GM23338 (cell line): ENCODE measurements at regions not wholly inside any gene's neighbourhood (a gene's known extent, or its start where the extent isn't known, plus 50 kb on each side); places are given as distances from the start of the nearest gene placed in this dataset.

Experiments used
- ATAC-seq: fragments of 200-7000 bp; cut with Tn5 transposase; 3 replicates; pipeline ENCODE4 v1.9.1; 2020
- DNase-seq: peaks from one replicate; pipeline ENCODE4 v3.0.0-alpha.2; 2015; ENCODE audit warnings: low spot score
- H2AFZ ChIP-seq: fragments of 200-600 bp; sonication (generic); 2 replicates; pipeline ENCODE4 v1.8.0; 2016; ENCODE audit warnings: antibody characterized with exemption, mild to moderate bottlenecking, moderate library complexity
- H3F3A ChIP-seq: fragments of 200-600 bp; sonication (generic); replicated peaks from 2 replicates; pipeline ENCODE4 v1.8.0; 2017; ENCODE audit warnings: antibody characterized with exemption, mixed run types, low read depth
- H3K27ac ChIP-seq: fragments of 200-600 bp; sonication (generic); 2 replicates; pipeline ENCODE4 v1.6.1; 2016; ENCODE audit warnings: low read depth
- H3K27me3 ChIP-seq: fragments of 200-600 bp; sonication (generic); 2 replicates; pipeline ENCODE4 v1.8.0; 2016; ENCODE audit warnings: mild to moderate bottlenecking, mixed run types, moderate library complexity; ENCODE audit not compliant: insufficient read depth
- H3K36me3 ChIP-seq: fragments of 200-600 bp; sonication (generic); 2 replicates; pipeline ENCODE4 v1.8.0; 2016; ENCODE audit warnings: mild to moderate bottlenecking; ENCODE audit not compliant: insufficient read depth
- H3K4me1 ChIP-seq: fragments of 200-600 bp; sonication (generic); 2 replicates; pipeline ENCODE4 v1.8.0; 2016; ENCODE audit warnings: mild to moderate bottlenecking, moderate library complexity; ENCODE audit not compliant: insufficient read depth
- H3K4me2 ChIP-seq: fragments of 200-600 bp; sonication (generic); 2 replicates; pipeline ENCODE4 v1.7.1; 2017; ENCODE audit warnings: mixed run types
- H3K4me3 ChIP-seq: fragments of 200-600 bp; sonication (generic); 2 replicates; pipeline ENCODE4 v1.6.1; 2016; ENCODE audit warnings: mixed run types
- H3K79me2 ChIP-seq: fragments of 200-600 bp; sonication (generic); replicated peaks from 2 replicates; pipeline ENCODE4 v1.8.0; 2017; ENCODE audit warnings: mild to moderate bottlenecking; ENCODE audit not compliant: insufficient read depth
- H3K9me2 ChIP-seq: fragments of 200-600 bp; sonication (generic); 2 replicates; pipeline ENCODE4 v1.8.0; 2017; ENCODE audit not compliant: insufficient read depth
- H4K20me1 ChIP-seq: fragments of 200-600 bp; sonication (generic); replicated peaks from 2 replicates; pipeline ENCODE4 v1.8.0; 2017; ENCODE audit warnings: mild to moderate bottlenecking; ENCODE audit not compliant: insufficient read depth
- H3K27ac Mint-ChIP-seq: 2 replicates; pipeline ENCODE4 v1.8.0; 2020; ENCODE audit warnings: inconsistent platforms, mild to moderate bottlenecking, moderate library complexity, mixed read lengths
- H3K27me3 Mint-ChIP-seq: 3 replicates; pipeline ENCODE4 v1.8.0; 2022; ENCODE audit warnings: low read depth, mild to moderate bottlenecking, moderate library complexity, mixed read lengths, inconsistent platforms; ENCODE audit not compliant: insufficient read depth, poor library complexity
- H3K36me3 Mint-ChIP-seq: 3 replicates; pipeline ENCODE4 v1.8.0; 2021; ENCODE audit warnings: low read depth, mild to moderate bottlenecking, inconsistent platforms, moderate library complexity, mixed read lengths
- H3K4me1 Mint-ChIP-seq: 3 replicates; pipeline ENCODE4 v1.8.0; 2020; ENCODE audit warnings: mild to moderate bottlenecking, inconsistent platforms, mixed read lengths
- H3K4me3 Mint-ChIP-seq: 3 replicates; pipeline ENCODE4 v1.8.0; 2021; ENCODE audit warnings: moderate library complexity, mild to moderate bottlenecking, inconsistent platforms, mixed read lengths
- H3K9me3 Mint-ChIP-seq: 3 replicates; pipeline ENCODE4 v1.8.0; 2020; ENCODE audit warnings: moderate library complexity, mild to moderate bottlenecking, inconsistent platforms, mixed read lengths
- CREB1 ChIP-seq: fragments of 250-450 bp; sonication (Bioruptor Pico); IDR thresholded peaks from 2 replicates; pipeline ENCODE4 v1.5.0; 2020; ENCODE audit warnings: low read depth, mild to moderate bottlenecking, moderate library complexity
- EZH2phosphoT487 ChIP-seq: fragments of 200-600 bp; sonication (generic); IDR thresholded peaks from one replicate; pipeline ENCODE4 v1.8.1; 2018; ENCODE audit warnings: antibody characterized with exemption; ENCODE audit not compliant: unreplicated experiment
- JUNB ChIP-seq: IDR thresholded peaks from one replicate; pipeline ENCODE4 v1.6.1; 2016; ENCODE audit warnings: antibody characterized with exemption; ENCODE audit not compliant: unreplicated experiment
- NANOG ChIP-seq: IDR thresholded peaks from 2 replicates; pipeline ENCODE4 v1.6.1; 2016; ENCODE audit warnings: antibody characterized with exemption, borderline replicate concordance
- POLR2AphosphoS5 ChIP-seq: IDR thresholded peaks from 2 replicates; pipeline ENCODE4 v1.6.1; 2016; ENCODE audit warnings: antibody characterized with exemption, low read depth
- STAT1 ChIP-seq: IDR thresholded peaks from one replicate; pipeline ENCODE4 v1.6.1; 2016; ENCODE audit warnings: antibody characterized with exemption; ENCODE audit not compliant: unreplicated experiment
- ZNF114 ChIP-seq: fragments of 250-450 bp; sonication (Bioruptor Pico); IDR thresholded peaks from 2 replicates; pipeline ENCODE4 v1.5.0; 2020; ENCODE audit warnings: mild to moderate bottlenecking, moderate library complexity
- ZNF331 ChIP-seq: fragments of 250-450 bp; sonication (Bioruptor Pico); IDR thresholded peaks from 2 replicates; pipeline ENCODE4 v1.5.0; 2020; ENCODE audit warnings: low read depth, mild to moderate bottlenecking, moderate library complexity
- TF ChIP-seq, protein P1 (sequence below): fragments of 250-450 bp; sonication (Bioruptor Pico); IDR thresholded peaks from 2 replicates; pipeline ENCODE4 v1.5.0; 2020; ENCODE audit warnings: mild to moderate bottlenecking, moderate library complexity
- TF ChIP-seq, protein P2 (sequence below), 2 experiments: fragments of 200-600 bp in 1 of 2; sonication (generic) in 1 of 2; conservative IDR thresholded peaks; 2 replicates each; pipeline versions ENCODE4 v1.5.1 to v1.6.1; 2016 to 2017; ENCODE audit warnings: antibody characterized with exemption in 2 of 2, low read depth in 2 of 2, mild to moderate bottlenecking in 2 of 2, moderate library complexity in 1 of 2
- TF ChIP-seq, protein P3 (sequence below): IDR thresholded peaks from 2 replicates; pipeline ENCODE4 v1.6.1; 2016; ENCODE audit warnings: antibody characterized with exemption

DNA sequence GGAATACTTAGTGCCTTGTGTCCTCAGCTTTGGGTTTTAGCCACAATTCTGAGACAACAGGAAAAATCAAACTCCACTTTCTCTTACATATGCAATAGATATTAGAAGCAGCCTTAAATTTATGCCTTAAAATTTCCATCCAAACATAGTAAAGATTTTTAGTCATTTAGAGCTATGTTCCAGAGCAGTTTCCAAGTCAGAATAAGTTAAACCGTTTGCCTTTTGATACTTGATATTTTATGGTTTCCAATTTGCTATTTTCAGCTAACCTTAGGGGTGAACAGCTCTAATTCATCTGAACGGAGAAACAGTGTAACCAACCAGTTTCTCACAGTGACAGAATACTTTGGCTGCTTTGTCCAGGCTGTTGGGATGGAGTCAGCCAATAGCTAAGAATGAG is 125.8 kb upstream of the RXFP1 start (continued):
- TF ChIP-seq, protein P1, sequence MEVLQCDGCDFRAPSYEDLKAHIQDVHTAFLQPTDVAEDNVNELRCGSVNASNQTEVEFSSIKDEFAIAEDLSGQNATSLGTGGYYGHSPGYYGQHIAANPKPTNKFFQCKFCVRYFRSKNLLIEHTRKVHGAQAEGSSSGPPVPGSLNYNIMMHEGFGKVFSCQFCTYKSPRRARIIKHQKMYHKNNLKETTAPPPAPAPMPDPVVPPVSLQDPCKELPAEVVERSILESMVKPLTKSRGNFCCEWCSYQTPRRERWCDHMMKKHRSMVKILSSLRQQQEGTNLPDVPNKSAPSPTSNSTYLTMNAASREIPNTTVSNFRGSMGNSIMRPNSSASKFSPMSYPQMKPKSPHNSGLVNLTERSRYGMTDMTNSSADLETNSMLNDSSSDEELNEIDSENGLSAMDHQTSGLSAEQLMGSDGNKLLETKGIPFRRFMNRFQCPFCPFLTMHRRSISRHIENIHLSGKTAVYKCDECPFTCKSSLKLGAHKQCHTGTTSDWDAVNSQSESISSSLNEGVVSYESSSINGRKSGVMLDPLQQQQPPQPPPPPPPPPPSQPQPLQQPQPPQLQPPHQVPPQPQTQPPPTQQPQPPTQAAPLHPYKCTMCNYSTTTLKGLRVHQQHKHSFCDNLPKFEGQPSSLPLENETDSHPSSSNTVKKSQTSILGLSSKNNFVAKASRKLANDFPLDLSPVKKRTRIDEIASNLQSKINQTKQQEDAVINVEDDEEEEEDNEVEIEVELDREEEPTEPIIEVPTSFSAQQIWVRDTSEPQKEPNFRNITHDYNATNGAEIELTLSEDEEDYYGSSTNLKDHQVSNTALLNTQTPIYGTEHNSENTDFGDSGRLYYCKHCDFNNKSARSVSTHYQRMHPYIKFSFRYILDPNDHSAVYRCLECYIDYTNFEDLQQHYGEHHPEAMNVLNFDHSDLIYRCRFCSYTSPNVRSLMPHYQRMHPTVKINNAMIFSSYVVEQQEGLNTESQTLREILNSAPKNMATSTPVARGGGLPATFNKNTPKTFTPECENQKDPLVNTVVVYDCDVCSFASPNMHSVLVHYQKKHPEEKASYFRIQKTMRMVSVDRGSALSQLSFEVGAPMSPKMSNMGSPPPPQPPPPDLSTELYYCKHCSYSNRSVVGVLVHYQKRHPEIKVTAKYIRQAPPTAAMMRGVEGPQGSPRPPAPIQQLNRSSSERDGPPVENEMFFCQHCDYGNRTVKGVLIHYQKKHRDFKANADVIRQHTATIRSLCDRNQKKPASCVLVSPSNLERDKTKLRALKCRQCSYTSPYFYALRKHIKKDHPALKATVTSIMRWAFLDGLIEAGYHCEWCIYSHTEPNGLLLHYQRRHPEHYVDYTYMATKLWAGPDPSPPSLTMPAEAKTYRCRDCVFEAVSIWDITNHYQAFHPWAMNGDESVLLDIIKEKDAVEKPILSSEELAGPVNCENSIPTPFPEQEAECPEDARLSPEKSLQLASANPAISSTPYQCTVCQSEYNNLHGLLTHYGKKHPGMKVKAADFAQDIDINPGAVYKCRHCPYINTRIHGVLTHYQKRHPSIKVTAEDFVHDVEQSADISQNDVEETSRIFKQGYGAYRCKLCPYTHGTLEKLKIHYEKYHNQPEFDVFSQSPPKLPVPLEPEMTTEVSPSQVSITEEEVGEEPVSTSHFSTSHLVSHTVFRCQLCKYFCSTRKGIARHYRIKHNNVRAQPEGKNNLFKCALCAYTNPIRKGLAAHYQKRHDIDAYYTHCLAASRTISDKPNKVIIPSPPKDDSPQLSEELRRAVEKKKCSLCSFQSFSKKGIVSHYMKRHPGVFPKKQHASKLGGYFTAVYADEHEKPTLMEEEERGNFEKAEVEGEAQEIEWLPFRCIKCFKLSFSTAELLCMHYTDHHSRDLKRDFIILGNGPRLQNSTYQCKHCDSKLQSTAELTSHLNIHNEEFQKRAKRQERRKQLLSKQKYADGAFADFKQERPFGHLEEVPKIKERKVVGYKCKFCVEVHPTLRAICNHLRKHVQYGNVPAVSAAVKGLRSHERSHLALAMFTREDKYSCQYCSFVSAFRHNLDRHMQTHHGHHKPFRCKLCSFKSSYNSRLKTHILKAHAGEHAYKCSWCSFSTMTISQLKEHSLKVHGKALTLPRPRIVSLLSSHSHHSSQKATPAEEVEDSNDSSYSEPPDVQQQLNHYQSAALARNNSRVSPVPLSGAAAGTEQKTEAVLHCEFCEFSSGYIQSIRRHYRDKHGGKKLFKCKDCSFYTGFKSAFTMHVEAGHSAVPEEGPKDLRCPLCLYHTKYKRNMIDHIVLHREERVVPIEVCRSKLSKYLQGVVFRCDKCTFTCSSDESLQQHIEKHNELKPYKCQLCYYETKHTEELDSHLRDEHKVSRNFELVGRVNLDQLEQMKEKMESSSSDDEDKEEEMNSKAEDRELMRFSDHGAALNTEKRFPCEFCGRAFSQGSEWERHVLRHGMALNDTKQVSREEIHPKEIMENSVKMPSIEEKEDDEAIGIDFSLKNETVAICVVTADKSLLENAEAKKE (CRISPR knock-in tag), result no peak
- no peak for TF ChIP-seq JUNB
- no peak for TF ChIP-seq ZNF331 (CRISPR knock-in tag)
- no peak for TF ChIP-seq STAT1
- no peak for TF ChIP-seq NANOG
- no peak for TF ChIP-seq POLR2AphosphoS5
- TF ChIP-seq, protein P2, sequence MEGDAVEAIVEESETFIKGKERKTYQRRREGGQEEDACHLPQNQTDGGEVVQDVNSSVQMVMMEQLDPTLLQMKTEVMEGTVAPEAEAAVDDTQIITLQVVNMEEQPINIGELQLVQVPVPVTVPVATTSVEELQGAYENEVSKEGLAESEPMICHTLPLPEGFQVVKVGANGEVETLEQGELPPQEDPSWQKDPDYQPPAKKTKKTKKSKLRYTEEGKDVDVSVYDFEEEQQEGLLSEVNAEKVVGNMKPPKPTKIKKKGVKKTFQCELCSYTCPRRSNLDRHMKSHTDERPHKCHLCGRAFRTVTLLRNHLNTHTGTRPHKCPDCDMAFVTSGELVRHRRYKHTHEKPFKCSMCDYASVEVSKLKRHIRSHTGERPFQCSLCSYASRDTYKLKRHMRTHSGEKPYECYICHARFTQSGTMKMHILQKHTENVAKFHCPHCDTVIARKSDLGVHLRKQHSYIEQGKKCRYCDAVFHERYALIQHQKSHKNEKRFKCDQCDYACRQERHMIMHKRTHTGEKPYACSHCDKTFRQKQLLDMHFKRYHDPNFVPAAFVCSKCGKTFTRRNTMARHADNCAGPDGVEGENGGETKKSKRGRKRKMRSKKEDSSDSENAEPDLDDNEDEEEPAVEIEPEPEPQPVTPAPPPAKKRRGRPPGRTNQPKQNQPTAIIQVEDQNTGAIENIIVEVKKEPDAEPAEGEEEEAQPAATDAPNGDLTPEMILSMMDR (conservative IDR thresholded peaks at IDR 0.05; ENCODE audit: low read depth in 2 of 2), result no peak
- TF ChIP-seq CREB1 (CRISPR knock-in tag), result no peak
- no peak for TF ChIP-seq ZNF114 (CRISPR knock-in tag)

DNA sequence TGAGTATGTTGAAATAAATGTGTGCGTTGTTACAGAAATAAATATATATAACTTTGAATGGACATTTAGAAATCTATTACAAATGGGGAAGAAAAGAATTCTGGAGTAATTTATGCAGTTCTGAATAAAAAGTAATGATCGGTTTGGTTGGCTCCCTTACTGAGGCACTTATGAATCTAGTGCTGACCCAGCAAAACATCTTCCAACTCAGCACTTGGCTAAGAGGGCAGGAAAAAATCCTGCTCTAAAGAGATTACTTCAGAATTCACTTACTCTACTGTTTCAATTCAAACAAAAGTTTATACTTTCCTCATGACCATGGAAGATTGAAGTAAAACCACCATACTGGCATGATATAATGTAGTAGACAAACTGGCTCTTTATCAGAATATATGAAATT is 123.9 kb upstream of the RXFP1 start:
- Mint-ChIP-seq H3K4me3 (no peak overlapping the region), H3K4me1 (no peaks in the 10 kb centered on the region), H3K27me3 (no peaks in the 10 kb centered on the region), H3K36me3 (no peaks in the 10 kb centered on the region; the same call in 2 of the 3 replicates), H3K27ac (no peak overlapping the region), H3K9me3 (no peaks in the 10 kb centered on the region)
- peaks cover 4% of the 10 kb centered on the region; the same call in 1 of the 2 replicates for H3K9me2 ChIP-seq
- H3K79me2 ChIP-seq, result no peaks in the 10 kb centered on the region
- H3F3A ChIP-seq, result no peaks in the 10 kb centered on the region
- H2AFZ ChIP-seq, result no peak overlapping the region
- no peaks in the 10 kb centered on the region for H3K27me3 ChIP-seq
- no peak overlapping the region for H3K27ac ChIP-seq
- no peaks in the 10 kb centered on the region for H4K20me1 ChIP-seq
- H3K4me3 ChIP-seq, result no peak overlapping the region
- H3K4me1 ChIP-seq, result no peaks in the 10 kb centered on the region
- no peak for ATAC-seq
- H3K4me2 ChIP-seq, result no peak overlapping the region
- no peaks in the 10 kb centered on the region for H3K36me3 ChIP-seq
- DNase-seq, result no peak
- no peak for TF ChIP-seq EZH2phosphoT487
- TF ChIP-seq, protein P2 (conservative IDR thresholded peaks at IDR 0.05; ENCODE audit: low read depth in 2 of 2), result no peak
- TF ChIP-seq, protein P3, sequence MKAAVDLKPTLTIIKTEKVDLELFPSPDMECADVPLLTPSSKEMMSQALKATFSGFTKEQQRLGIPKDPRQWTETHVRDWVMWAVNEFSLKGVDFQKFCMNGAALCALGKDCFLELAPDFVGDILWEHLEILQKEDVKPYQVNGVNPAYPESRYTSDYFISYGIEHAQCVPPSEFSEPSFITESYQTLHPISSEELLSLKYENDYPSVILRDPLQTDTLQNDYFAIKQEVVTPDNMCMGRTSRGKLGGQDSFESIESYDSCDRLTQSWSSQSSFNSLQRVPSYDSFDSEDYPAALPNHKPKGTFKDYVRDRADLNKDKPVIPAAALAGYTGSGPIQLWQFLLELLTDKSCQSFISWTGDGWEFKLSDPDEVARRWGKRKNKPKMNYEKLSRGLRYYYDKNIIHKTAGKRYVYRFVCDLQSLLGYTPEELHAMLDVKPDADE, result no peak
